ENCODE measurements at regions not wholly inside any gene's neighbourhood (a gene's known extent, or its start where the extent isn't known, plus 50 kb on each side); places are given as distances from the start of the nearest gene placed in this dataset.

DNA sequence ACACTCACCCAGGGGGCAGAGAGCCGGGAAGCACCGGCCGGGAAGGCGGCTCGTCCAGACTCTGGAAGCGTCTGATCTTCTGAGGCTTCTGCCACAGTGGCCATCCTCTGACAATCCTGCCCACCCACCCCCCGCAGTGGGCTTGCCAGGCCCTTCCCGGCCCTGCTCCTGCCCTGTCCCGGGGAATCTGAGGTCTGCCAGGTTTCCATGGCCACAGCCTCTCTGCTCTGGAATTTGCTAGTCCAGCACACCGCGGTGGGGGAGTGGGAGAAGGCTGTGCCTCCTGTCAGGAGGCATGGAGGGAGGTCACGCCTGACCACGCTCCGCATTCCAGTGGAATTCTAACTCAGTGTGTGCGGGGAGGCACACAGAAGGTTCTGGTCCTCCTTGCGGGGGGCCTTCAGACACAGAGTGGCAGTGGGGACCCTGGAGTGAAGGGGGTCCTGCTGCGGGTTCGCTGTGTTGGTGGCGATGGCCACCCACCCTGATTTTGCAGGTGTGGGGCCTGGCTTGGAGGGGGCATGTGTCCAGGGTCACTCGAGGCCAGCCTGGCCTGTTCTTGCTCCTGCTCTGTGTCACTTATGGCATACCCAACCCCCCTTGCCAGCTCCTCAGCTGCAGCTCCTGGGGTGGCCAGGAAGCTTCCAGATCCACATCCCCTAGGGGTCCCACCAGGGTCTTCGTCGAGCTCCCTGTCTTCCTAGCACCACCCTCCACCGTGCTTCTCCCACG lies 55.6 kb upstream of the ADRA2C start:
- Histone ChIP-seq H3K27me3 (ENCODE audit: control insufficient read depth in 1 of 2, insufficient read depth in 2 of 2, low read length in 2 of 2) (peaks cover 0 to 5% of the 10 kb centered on the region in 2 donors), H3K9me3 (ENCODE audit: control insufficient read depth in 1 of 2, low read length in 2 of 2) (no peaks in the 10 kb centered on the region), H3K4me1 (ENCODE audit: control insufficient read depth in 1 of 2, insufficient read depth in 2 of 2, low read length in 2 of 2) (no peaks in the 10 kb centered on the region), H3K4me3 (ENCODE audit: low read depth in 1 of 2, low read length in 2 of 2) (no peak overlapping the region), H3K36me3 (ENCODE audit: control insufficient read depth in 1 of 2, insufficient read depth in 2 of 2, low read length in 2 of 2) (no peaks in the 10 kb centered on the region), H3K27ac (ENCODE audit: low read depth, low read length) (no peak overlapping the region), H3K9ac (ENCODE audit: low read depth in 1 of 2, low read length in 2 of 2) (no peak overlapping the region)

DNA sequence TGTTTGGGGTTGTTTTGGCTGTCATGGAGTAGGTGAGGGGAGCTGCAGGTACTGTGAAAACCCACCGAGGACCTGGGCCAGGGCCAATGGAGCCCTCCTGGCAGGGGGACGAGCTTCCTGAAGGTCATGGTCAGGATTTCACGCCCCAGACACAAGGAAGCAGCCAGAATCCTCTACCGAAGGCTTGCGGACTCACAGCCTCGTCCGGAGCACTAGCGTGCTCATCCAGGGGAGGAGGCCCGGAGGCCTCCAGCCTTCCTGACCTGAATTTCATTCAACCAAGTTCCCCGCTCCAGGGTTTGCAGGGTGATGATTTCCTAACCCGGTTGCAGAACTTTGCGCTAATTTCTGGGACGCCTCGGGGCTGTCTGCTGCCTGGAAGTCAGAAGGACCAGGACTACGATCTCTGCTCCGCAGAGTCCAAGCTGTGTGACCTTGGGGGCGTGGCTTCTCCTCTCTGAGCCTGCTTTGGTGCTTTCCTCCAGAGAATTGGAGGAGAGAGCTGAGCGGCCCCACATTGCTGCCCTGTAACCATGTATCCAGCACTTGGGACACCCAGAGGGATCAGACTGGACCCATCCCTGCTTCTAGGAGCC lies 56.2 kb upstream of the ADRA2C start:
- Histone ChIP-seq H3K4me1 (ENCODE audit: control insufficient read depth in 1 of 2, insufficient read depth in 2 of 2, low read length in 2 of 2) (no peaks in the 10 kb centered on the region), H3K9me3 (ENCODE audit: control insufficient read depth in 1 of 2, low read length in 2 of 2) (no peaks in the 10 kb centered on the region), H3K27ac (ENCODE audit: low read depth, low read length) (no peak overlapping the region), H3K4me3 (ENCODE audit: low read depth in 1 of 2, low read length in 2 of 2) (no peak overlapping the region), H3K9ac (ENCODE audit: low read depth in 1 of 2, low read length in 2 of 2) (no peak overlapping the region), H3K27me3 (ENCODE audit: control insufficient read depth in 1 of 2, insufficient read depth in 2 of 2, low read length in 2 of 2) (peaks cover 0 to 5% of the 10 kb centered on the region in 2 donors), H3K36me3 (ENCODE audit: control insufficient read depth in 1 of 2, insufficient read depth in 2 of 2, low read length in 2 of 2) (no peaks in the 10 kb centered on the region)

DNA sequence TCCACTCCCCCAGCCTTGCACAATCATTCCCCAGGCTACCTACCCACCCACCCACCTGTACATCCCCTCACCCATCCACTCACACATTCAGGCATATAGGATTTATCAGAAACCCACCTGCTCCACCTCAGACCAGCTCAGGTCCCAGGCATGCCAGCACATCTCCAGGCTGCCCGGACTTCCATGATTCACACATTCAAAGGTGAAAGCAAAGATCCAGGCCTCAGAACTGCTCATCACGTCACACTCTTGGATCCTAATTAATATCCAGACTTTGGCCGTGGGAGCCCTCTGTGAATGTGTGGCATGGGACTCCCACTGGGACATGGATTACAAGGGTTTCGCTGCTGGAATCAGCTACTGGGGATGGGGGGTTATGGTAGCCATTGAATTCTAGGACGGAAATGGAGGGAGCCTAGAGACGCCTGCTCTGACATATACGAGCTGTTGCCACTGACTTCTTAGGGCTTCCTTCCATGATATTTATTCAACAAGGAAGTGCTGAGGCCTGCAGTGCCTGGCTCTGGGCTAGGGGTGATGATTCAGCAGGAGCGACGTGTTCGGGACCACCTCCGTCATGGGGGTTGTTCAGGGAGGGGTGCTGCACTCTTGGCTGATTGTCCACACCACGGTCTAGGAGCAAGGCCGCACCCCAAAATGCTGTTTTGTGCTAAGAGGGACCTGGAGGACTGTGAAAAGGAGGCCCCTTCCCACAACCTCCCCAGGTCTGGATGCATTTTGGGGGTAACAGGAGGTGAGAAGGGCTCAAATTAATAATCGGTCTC lies 56.9 kb upstream of the ADRA2C start:
- H3K9ac ChIP-seq (ENCODE audit: low read depth in 1 of 2, low read length in 2 of 2): no peak overlapping the region
- peaks cover 0 to 3% of the 10 kb centered on the region in 2 donors for H3K27me3 ChIP-seq (ENCODE audit: control insufficient read depth in 1 of 2, insufficient read depth in 2 of 2, low read length in 2 of 2)
- no peaks in the 10 kb centered on the region for H3K36me3 ChIP-seq (ENCODE audit: control insufficient read depth in 1 of 2, insufficient read depth in 2 of 2, low read length in 2 of 2)
- H3K27ac ChIP-seq (ENCODE audit: low read depth, low read length): no peak overlapping the region
- H3K9me3 ChIP-seq (ENCODE audit: control insufficient read depth in 1 of 2, low read length in 2 of 2): no peaks in the 10 kb centered on the region
- no peak overlapping the region for H3K4me3 ChIP-seq (ENCODE audit: low read depth in 1 of 2, low read length in 2 of 2)
- no peaks in the 10 kb centered on the region for H3K4me1 ChIP-seq (ENCODE audit: control insufficient read depth in 1 of 2, insufficient read depth in 2 of 2, low read length in 2 of 2)

DNA sequence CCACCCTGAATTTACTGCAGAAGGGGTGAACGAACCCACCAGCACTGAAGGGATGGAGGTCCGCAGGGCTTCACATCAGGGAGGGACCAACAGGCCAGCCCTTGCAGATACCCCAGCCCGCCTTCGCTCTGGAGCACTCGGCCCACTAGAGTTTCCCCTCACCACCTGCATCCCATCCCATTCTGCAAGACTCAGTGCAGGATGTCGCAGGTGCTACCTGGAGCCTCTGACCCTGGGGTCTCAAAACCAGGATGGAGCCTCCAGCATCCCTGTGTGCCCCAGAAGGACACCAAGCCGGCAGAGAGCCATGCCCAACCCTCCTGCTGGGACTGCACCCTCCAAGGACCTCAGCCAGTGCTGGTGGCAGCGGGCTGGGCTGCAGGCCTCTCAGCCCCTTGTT lies 57.6 kb upstream of the ADRA2C start:
- no peaks in the 10 kb centered on the region for H3K36me3 ChIP-seq (ENCODE audit: control insufficient read depth in 1 of 2, insufficient read depth in 2 of 2, low read length in 2 of 2)
- H3K4me1 ChIP-seq (ENCODE audit: control insufficient read depth in 1 of 2, insufficient read depth in 2 of 2, low read length in 2 of 2): no peaks in the 10 kb centered on the region
- peaks cover 3 to 4% of the 10 kb centered on the region in 2 donors for H3K27me3 ChIP-seq (ENCODE audit: control insufficient read depth in 1 of 2, insufficient read depth in 2 of 2, low read length in 2 of 2)
- H3K27ac ChIP-seq (ENCODE audit: low read depth, low read length): no peak overlapping the region
- no peak overlapping the region for H3K9ac ChIP-seq (ENCODE audit: low read depth in 1 of 2, low read length in 2 of 2)
- H3K4me3 ChIP-seq (ENCODE audit: low read depth in 1 of 2, low read length in 2 of 2): no peak overlapping the region
- H3K9me3 ChIP-seq (ENCODE audit: control insufficient read depth in 1 of 2, low read length in 2 of 2): no peaks in the 10 kb centered on the region

DNA sequence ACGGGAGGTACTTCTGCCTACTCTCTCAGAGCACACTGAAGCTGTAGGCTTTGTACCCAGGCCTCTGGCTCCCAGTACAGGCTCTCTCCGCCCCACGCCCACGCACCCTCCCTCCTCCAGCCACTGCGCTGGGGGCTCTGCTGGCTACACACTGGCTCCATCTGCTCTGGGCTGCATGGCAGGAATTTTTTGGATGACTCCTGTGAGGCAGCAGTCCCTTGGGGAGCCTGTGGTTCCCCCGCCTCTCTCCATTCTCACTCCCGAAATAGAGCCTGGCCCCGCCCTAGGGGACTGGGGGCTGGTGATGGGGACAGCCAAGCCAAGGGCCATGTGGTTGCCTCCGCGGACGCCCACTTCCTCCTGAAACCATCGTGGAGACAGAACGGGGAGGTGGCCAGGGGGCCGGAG lies 58.1 kb upstream of the ADRA2C start:
- H3K27ac ChIP-seq (ENCODE audit: low read depth, low read length): no peak overlapping the region
- peaks cover 3 to 9% of the 10 kb centered on the region in 2 donors for H3K27me3 ChIP-seq (ENCODE audit: control insufficient read depth in 1 of 2, insufficient read depth in 2 of 2, low read length in 2 of 2)
- H3K4me3 ChIP-seq (ENCODE audit: low read depth in 1 of 2, low read length in 2 of 2): no peak overlapping the region
- no peaks in the 10 kb centered on the region for H3K4me1 ChIP-seq (ENCODE audit: control insufficient read depth in 1 of 2, insufficient read depth in 2 of 2, low read length in 2 of 2)
- no peak overlapping the region for H3K9ac ChIP-seq (ENCODE audit: low read depth in 1 of 2, low read length in 2 of 2)
- no peaks in the 10 kb centered on the region for H3K36me3 ChIP-seq (ENCODE audit: control insufficient read depth in 1 of 2, insufficient read depth in 2 of 2, low read length in 2 of 2)
- H3K9me3 ChIP-seq (ENCODE audit: control insufficient read depth in 1 of 2, low read length in 2 of 2): no peaks in the 10 kb centered on the region

DNA sequence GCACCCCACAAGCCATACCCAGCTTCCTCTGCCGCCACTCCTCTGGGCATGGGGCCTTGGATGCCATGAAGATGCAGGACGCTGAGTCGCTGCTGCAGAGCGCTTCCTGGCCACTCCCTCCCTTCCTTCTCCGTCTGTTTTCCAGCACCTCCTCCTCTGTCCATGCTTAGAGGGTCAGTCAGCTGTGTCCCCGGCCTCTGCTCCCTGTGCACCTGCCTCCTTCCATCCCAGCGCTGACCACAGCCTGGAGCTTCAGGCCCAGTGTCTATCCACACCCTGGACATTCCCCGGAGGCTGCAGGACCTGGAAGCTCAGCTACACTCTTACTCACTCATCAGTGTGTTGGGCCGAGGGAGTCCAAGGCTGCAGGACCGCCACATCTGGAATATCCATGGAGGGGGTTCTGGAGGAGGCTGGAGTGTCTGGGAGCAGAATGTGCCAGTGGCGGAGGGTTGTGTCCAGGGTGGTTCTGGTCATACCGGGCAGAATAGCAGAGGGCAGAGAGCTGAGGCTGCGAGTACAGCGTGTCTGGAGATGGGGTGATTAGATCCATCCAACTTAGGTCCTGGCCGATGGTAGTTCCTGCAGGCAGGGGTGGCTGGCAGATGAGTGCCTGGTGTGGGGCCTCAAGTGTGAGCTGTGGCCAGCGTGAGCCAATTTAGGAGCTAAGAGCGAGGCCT lies 58.6 kb upstream of the ADRA2C start:
- H3K36me3 ChIP-seq (ENCODE audit: control insufficient read depth in 1 of 2, insufficient read depth in 2 of 2, low read length in 2 of 2): no peaks in the 10 kb centered on the region
- H3K4me1 ChIP-seq (ENCODE audit: control insufficient read depth in 1 of 2, insufficient read depth in 2 of 2, low read length in 2 of 2): no peaks in the 10 kb centered on the region
- no peak overlapping the region for H3K27ac ChIP-seq (ENCODE audit: low read depth, low read length)
- no peaks in the 10 kb centered on the region for H3K9me3 ChIP-seq (ENCODE audit: control insufficient read depth in 1 of 2, low read length in 2 of 2)
- no peak overlapping the region for H3K9ac ChIP-seq (ENCODE audit: low read depth in 1 of 2, low read length in 2 of 2)
- no peak overlapping the region for H3K4me3 ChIP-seq (ENCODE audit: low read depth in 1 of 2, low read length in 2 of 2)
- H3K27me3 ChIP-seq (ENCODE audit: control insufficient read depth in 1 of 2, insufficient read depth in 2 of 2, low read length in 2 of 2): peaks cover 3 to 9% of the 10 kb centered on the region in 2 donors

DNA sequence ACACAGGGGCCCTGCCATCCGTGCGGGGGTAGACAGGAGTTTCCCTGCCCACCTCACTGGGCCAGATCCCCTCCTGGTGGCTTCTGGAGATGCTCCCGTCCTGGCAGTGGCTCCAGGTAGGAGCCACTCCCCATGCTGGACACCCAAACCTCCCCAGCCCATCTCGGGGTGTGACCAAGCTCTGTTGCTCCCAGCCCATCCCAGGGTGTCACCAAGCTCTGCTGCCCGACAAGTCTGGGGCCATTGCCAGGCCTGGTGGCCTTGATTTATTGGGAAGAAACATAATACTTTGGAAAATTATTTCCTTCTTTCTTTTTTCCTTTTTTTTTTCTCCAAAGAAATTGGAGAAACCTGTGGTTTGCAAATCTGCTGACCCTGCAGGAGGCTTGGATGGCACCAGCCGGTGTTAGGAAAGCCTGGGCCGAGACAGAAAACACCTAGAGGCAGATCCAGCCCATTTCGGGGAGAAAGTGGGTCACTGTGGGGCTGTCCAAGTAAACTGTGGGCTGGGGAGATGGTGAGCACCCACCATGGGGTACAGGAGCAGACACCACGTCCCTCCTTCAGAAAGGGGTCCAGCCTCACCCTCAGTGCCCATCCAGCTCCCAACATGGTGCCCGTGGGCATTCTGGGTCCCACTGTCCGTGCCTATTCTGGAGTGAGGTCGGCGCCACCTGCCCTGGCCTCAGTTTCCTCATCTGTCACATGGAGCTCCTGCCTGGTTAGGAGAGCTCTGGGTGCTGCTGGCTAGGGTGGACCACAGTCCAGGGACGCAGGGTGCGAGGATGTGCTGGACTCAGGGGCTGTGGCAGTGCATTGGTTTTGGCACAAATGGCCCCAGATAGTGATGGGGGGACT lies 59.4 kb upstream of the ADRA2C start:
- no peak overlapping the region for H3K4me3 ChIP-seq (ENCODE audit: low read depth in 1 of 2, low read length in 2 of 2)

DNA sequence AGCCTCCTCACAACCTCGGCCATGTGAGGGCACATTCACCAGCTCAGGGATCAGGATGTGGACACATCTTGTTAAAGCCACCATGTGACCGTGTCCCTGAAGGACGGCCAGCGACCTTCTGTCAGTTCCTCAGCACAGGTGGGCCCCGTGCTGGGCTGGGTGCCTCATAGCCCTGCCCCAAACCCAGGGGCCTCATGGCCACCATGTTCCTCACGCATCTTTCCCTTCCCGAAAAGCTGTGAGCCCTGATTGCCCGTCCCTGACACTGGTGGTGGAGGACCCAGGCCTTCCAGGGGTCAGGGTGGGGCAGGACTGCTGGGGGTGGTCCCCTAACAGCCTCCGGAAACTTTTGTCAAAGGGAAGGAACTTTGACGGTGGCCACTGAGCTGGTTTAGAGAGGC lies 60.1 kb upstream of the ADRA2C start:
- peaks cover 3 to 9% of the 10 kb centered on the region in 2 donors for H3K27me3 ChIP-seq (ENCODE audit: control insufficient read depth in 1 of 2, insufficient read depth in 2 of 2, low read length in 2 of 2)
- no peaks in the 10 kb centered on the region for H3K9me3 ChIP-seq (ENCODE audit: control insufficient read depth in 1 of 2, low read length in 2 of 2)
- no peak overlapping the region for H3K9ac ChIP-seq (ENCODE audit: low read depth in 1 of 2, low read length in 2 of 2)
- H3K4me1 ChIP-seq (ENCODE audit: control insufficient read depth in 1 of 2, insufficient read depth in 2 of 2, low read length in 2 of 2): no peaks in the 10 kb centered on the region
- no peak overlapping the region for H3K4me3 ChIP-seq (ENCODE audit: low read depth in 1 of 2, low read length in 2 of 2)
- H3K27ac ChIP-seq (ENCODE audit: low read depth, low read length): no peak overlapping the region
- no peaks in the 10 kb centered on the region for H3K36me3 ChIP-seq (ENCODE audit: control insufficient read depth in 1 of 2, insufficient read depth in 2 of 2, low read length in 2 of 2)

More for the DNA sequence above, 59.4 kb upstream of the ADRA2C start:
- Histone ChIP-seq H3K4me1 (ENCODE audit: control insufficient read depth in 1 of 2, insufficient read depth in 2 of 2, low read length in 2 of 2) (no peaks in the 10 kb centered on the region), H3K27ac (ENCODE audit: low read depth, low read length) (no peak overlapping the region), H3K27me3 (ENCODE audit: control insufficient read depth in 1 of 2, insufficient read depth in 2 of 2, low read length in 2 of 2) (peaks cover 3 to 9% of the 10 kb centered on the region in 2 donors), H3K36me3 (ENCODE audit: control insufficient read depth in 1 of 2, insufficient read depth in 2 of 2, low read length in 2 of 2) (no peaks in the 10 kb centered on the region), H3K9me3 (ENCODE audit: control insufficient read depth in 1 of 2, low read length in 2 of 2) (no peaks in the 10 kb centered on the region), H3K9ac (ENCODE audit: low read depth in 1 of 2, low read length in 2 of 2) (no peak overlapping the region)

DNA sequence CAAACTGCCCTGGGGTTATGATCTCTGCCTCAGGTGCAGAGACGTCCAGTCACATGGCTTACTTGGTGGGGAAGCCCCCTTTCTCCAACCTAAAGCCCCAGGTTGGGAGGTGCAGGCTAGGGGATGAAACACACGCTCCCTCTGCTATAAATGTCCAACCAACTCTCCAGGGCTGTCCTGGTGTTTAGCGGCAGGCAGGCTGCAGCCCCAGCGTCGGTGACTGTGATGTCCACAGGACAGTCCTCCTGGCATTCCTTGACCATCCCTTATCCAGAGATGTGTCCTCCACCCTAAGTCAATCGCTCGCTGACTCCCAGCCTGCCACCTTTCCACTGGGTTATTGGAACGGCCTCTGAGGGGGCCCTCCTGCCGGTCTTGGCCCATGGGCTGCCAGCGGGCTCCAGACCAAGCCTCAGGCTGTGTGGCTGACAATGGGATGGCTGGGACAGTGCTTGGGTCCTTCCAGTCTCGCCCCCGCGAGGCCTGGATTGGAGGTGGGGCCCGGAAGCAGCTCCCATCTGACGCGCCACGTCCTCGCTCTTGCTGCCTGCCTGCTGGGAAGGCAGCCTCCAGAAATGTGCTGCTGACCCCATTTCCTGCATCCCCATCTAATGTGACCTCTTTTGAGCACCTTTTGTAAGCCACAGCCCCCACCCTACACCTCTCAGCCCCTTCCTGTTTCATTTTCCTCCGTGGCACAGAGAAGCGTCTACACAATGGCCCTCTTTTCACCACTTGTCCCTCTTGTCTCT lies 60.8 kb upstream of the ADRA2C start:
- Histone ChIP-seq H3K4me3 (ENCODE audit: low read depth in 1 of 2, low read length in 2 of 2) (no peak overlapping the region), H3K9ac (ENCODE audit: low read depth in 1 of 2, low read length in 2 of 2) (no peak overlapping the region), H3K4me1 (ENCODE audit: control insufficient read depth in 1 of 2, insufficient read depth in 2 of 2, low read length in 2 of 2) (no peaks in the 10 kb centered on the region), H3K9me3 (ENCODE audit: control insufficient read depth in 1 of 2, low read length in 2 of 2) (no peaks in the 10 kb centered on the region), H3K27me3 (ENCODE audit: control insufficient read depth in 1 of 2, insufficient read depth in 2 of 2, low read length in 2 of 2) (peaks cover 3 to 9% of the 10 kb centered on the region in 2 donors), H3K36me3 (ENCODE audit: control insufficient read depth in 1 of 2, insufficient read depth in 2 of 2, low read length in 2 of 2) (no peaks in the 10 kb centered on the region), H3K27ac (ENCODE audit: low read depth, low read length) (no peak overlapping the region)

Measured in duodenal mucosa (tissue), 2 donors.